Activated CD4-positive, alpha-beta T cell treated with anti-CD3 and anti-CD28 coated beads, Interleukin-2, amount 50 U/mL, for 1 hour (primary cell): ENCODE measurements at regions not wholly inside any gene's neighbourhood (a gene's known extent, or its start where the extent isn't known, plus 50 kb on each side); places are given as distances from the start of the nearest gene placed in this dataset.

Source experiments
- DNase-seq: peaks from one replicate; pipeline ENCODE4 v3.0.0-alpha.2; 2020

DNA sequence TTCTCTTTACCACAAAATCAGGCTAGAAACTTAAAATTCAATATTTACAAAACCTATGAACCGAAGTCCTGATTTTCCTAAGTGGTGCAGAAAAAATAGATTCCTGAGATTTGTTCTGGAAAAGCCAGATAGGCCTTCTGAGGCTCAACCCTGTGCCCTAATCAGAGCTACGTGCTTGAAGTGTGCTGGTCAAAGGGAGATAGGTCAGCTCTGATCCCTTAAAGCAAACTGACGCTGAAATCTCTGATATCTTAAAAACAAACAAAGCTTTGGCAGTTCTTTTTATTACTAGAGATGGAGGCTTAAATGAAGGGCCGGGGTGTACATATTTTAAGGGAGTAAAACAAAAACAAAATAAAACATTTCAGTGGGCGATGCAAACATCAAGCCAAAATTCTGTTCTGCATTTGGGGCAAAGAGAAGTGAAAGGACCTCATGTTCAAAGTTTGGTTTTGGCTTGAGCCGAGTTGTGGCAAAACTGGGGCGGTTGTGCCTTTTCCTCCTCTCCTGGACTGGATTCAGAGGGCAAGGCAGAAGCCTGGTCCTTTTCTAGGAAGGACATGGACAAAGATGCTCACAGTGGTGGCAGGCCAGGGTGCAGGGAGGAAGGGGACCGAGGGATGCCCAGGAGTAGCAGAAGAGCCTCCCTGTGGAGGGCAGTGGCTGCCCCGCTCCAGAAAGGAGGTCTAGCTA is 295.0 kb downstream of the CDCA7 start:
- no peak for DNase-seq

- DNase-seq = no peak
Observed at GRCh38 chr2:173651891-173652290, 297.2 kb downstream of the CDCA7 start.

- no peak for DNase-seq
Observed at GRCh38 chr2:173652311-173652710, 297.6 kb downstream of the CDCA7 start.

- DNase-seq = no peak
Observed at GRCh38 chr2:173652767-173653431, 298.2 kb downstream of the CDCA7 start.

DNA sequence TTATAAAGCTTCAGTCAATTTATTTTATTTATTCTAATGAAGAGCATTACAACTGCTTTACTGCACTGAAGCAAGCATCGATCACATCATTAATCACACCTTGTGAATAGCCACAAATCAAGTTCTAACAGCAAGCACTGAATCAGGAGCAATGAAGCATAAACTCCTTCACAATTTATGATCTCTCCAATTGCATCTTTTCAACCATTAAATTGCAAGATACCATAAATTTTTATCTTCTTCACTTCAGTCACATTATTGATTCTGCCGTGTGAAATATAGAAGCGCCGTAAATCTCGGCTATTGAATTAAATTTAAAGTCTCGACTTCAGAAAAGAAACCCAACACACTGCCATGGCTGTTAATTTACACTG is 298.7 kb downstream of the CDCA7 start:
- DNase-seq = no peak

DNA sequence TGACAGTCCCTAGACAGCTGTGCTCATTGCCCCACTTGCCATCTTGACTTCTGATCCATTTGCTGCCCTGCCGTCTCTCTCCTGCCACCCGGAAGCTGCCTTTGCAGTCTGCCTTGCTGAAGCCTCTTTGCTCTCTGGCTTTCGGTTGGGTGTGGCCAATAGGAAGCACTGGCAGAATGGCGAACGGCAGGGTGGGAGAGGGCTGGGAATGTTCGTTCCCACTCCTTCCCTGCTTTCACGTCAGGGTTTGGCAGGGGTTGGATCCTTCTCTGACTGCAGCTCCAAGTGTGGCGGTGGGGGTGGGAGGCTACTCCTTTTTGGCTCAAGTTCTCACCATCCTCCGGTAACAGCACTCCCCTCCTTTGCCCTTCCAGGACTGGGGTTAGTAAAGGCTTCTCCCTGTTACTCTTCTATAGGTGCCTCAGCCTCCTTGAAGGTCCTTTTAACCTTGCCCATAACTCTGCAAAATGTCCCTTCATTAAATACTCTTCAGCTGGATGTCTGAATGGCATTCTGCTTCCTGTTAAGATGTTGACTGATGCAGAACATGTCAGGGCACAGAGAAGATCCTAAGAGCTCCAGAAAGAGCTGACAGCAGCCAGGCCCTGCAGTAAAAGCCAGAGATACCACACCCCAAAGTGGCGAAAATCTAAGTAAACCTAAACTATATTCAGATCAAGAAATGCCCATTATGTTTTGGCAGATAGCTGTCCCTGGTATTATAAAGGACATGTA is 299.7 kb downstream of the CDCA7 start:
- DNase-seq = no peak

GRCh38 chr2:173654896-173655265 is 300.2 kb downstream of the CDCA7 start:
- no peak for DNase-seq

DNA sequence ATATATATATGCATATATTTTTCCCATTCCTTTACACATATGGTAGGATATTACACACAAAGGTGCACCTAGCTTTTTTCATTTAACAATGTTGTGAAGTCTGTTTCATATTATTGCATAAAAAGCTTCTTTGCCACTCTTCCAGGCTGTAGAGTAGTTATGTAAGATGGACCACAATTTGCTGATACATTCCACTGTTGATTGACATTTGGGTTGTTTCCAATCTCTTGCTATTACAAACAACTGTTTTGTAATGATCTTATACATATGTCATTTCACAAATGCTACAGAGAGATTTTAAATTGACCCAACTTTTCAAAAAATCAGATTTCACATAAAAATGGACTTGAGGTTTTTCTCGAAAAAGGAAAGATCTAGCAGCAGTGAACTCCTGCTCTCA is 301.4 kb downstream of the CDCA7 start:
- no peak for DNase-seq

GRCh38 chr2:173657996-173658717 is 303.5 kb downstream of the CDCA7 start:
- DNase-seq = no peak

DNA sequence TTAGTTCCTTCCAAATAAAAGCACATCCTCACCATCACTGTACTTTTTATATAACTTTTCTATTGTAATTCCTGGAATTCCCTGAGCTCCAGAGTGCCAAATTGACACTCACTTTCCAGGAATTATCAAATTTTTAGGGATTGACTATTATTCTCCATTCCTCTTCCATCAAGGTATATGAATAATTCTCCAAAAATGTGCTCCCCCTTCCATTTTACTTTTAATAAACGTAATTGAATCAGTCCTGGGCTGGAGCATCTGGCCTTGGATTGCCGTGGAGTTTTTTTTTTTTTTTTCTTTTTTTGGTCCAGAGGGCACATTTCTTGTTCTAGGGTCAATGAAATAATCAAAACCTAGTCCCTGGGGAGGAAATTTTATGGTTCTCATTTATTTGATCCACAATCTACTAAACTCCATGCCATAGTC is 304.3 kb downstream of the CDCA7 start:
- no peak for DNase-seq

- no peak for DNase-seq
Observed at GRCh38 chr2:173659509-173659908, 304.8 kb downstream of the CDCA7 start.

DNA sequence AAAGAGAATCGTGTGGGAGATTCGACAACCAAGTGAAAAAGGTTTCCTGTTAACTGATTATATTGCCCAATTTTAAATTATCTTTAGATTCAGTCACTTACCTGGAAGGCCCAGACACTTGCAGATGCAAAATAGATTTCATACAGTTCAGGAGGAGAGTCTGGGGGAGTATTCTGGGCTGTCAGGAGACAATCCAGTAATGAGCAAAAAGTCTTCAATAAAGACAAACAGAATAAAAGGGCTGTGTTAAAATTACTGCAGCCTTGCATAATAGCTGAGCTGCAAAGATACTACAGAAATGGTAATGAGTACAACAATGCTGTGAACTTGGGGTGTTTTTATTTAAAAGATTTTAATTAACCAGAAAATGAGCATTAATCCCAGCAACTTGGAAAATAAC is 303.6 kb downstream of the SP3 start:
- DNase-seq = no peak

- no peak for DNase-seq
Observed at GRCh38 chr2:173663353-173663752, 301.8 kb downstream of the SP3 start.

DNA sequence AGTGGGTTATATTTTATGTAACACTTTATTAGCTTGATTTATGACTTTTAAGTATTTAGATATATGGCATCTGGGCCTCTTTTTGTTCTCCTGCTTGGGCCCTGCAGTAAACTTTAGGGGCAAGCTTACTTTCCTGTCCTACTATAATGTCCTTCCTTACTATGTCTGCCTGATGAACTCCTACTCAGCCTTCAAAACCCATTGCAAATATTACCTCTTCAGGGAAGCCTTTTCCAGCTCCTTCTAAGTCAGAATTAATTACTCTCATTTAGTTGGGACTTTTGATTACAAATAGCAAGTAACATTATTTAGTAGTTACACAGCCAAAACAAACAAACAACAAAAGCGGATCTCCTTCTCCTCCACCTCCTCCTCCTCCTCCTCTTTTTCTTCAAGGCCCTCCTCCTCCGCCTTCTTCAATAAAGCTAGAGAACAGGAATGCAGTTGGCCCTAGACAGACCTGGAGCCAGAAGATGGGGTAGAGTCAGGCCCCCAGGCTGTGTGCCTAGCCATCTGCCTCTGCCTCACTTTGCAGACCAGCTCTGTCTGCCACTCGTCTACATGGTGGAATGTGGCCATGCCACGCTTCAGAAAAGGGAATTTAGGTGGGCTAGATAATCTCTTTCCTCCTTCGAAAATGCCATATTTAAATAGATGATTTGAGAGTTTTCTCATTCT is 301.2 kb downstream of the SP3 start:
- no peak for DNase-seq

DNA sequence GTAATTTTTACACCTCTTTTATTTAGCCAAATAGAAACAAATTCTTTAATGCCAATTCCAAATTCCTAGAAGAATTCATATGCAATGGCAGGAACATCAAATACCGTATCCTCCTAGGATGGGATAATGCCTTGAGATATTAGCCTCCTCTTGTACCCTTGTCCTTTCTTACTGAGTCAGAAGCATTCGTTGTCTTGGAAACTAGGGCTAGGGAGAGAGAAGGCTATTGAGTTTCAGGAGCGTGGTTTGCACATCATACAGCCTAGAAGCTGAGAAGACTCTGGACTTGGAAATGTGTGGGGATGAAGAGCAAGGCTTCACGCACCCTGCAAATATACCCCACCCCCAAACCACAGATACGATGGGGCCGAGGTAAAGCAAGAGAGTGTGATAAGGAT is 300.7 kb downstream of the SP3 start:
- DNase-seq = no peak

- no peak for DNase-seq
Observed at GRCh38 chr2:173666171-173666888, 298.8 kb downstream of the SP3 start.

GRCh38 chr2:173667014-173667413 is 298.2 kb downstream of the SP3 start:
- DNase-seq = no peak

- DNase-seq = no peak
Observed at GRCh38 chr2:173667415-173667814, 297.8 kb downstream of the SP3 start.

- DNase-seq = no peak
Observed at GRCh38 chr2:173669271-173669853, 295.8 kb downstream of the SP3 start.

- no peak for DNase-seq
Observed at GRCh38 chr2:173669888-173670287, 295.3 kb downstream of the SP3 start.

GRCh38 chr2:173672573-173673340 is 292.4 kb downstream of the SP3 start:
- no peak for DNase-seq
